ENCODE measurements at regions not wholly inside any gene's neighbourhood (a gene's known extent, or its start where the extent isn't known, plus 50 kb on each side); places are given as distances from the start of the nearest gene placed in this dataset.

- H3K4me3 Mint-ChIP-seq, result no peak overlapping the region
- H3K27ac Mint-ChIP-seq, result no peak overlapping the region
- no peaks in the 10 kb centered on the region for H3K36me3 Mint-ChIP-seq
- no peak for ATAC-seq
- H3K27me3 Mint-ChIP-seq, result no peaks in the 10 kb centered on the region
- POLR2A ChIA-PET, result no interaction called here
- no peaks in the 10 kb centered on the region for H3K4me1 Mint-ChIP-seq
- H3K9me3 Mint-ChIP-seq, result peaks cover 0 to 8% (median 0%) of the 10 kb centered on the region in 9 donors
- DNase-seq, result no peak
These were observed 823.1 kb downstream of the SORCS1 start for GRCh38 chr10:106341356-106341755.

GRCh38 chr10:106338486-106338885 is 826.0 kb downstream of the SORCS1 start:
- H3K27ac Mint-ChIP-seq, result no peak overlapping the region
- no peak for ATAC-seq
- no peak overlapping the region for H3K4me3 Mint-ChIP-seq
- POLR2A ChIA-PET, result no interaction called here
- DNase-seq, result no peak
- peaks cover 0 to 10% (median 3%) of the 10 kb centered on the region in 9 donors for H3K9me3 Mint-ChIP-seq
- H3K27me3 Mint-ChIP-seq, result no peaks in the 10 kb centered on the region
- H3K36me3 Mint-ChIP-seq, result no peaks in the 10 kb centered on the region
- H3K4me1 Mint-ChIP-seq, result no peaks in the 10 kb centered on the region

- H3K27ac Mint-ChIP-seq, result no peak overlapping the region
- no peaks in the 10 kb centered on the region for H3K36me3 Mint-ChIP-seq
- ATAC-seq, result no peak
- H3K27me3 Mint-ChIP-seq, result no peaks in the 10 kb centered on the region
- H3K9me3 Mint-ChIP-seq, result peaks cover 0 to 13% (median 3%) of the 10 kb centered on the region in 9 donors
- DNase-seq, result no peak
- H3K4me3 Mint-ChIP-seq, result no peak overlapping the region
- POLR2A ChIA-PET, result no interaction called here
- H3K4me1 Mint-ChIP-seq, result no peaks in the 10 kb centered on the region
These were observed 827.6 kb downstream of the SORCS1 start for GRCh38 chr10:106336874-106337273.

DNA sequence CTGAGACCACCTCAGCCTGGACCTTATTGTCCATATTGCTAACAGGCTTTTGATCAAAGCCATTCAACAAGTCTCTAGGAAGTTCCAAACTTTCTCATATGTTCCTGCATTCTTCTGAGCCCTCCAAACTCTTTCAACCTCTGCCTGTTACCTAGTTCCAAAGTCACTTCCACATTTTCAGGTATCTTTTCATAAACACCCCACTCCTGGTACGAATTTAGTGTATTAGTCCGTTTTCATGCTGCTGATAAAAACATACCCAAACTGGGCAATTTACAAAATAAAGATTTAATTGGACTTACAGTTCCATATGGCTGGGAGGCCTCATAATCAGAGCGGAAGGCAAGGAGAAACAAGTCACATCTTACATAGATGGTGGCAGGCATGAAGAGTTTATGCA is 836.8 kb downstream of the SORCS1 start:
- no peak for DNase-seq
- POLR2A ChIA-PET, result no interaction called here
- H3K4me1 Mint-ChIP-seq, result no peaks in the 10 kb centered on the region
- ATAC-seq, result no peak
- peaks cover 0 to 8% (median 2%) of the 10 kb centered on the region in 3 donors for H3K36me3 Mint-ChIP-seq
- peaks cover 2 to 50% (median 36%) of the 10 kb centered on the region in 9 donors for H3K9me3 Mint-ChIP-seq
- no peak overlapping the region for H3K27ac Mint-ChIP-seq
- H3K4me3 Mint-ChIP-seq, result no peak overlapping the region
- H3K27me3 Mint-ChIP-seq, result no peaks in the 10 kb centered on the region

DNA sequence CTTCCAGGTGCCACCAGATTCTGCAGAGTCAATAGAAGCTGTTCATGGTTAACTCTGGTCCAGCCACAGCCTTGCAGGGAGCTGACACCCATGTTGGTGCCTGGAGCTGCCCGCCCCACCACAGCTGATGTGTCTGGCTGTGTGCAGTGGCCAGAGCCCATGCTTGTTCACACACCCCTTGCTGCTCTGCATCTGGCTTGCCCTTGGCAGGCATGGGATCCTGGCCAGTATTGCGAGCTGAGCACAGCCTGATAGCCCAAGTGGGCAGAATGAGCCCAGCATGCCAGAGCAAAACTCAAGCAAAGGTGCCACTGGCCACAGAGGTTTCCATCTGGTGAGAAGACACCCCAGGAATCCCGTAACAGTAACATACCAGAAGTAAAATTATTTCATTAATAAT is 843.6 kb downstream of the SORCS1 start:
- ATAC-seq (no peak), DNase-seq (no peak)
- peaks cover 2 to 8% (median 4%) of the 10 kb centered on the region in 9 donors for H3K9me3 Mint-ChIP-seq
- POLR2A ChIA-PET, result no interaction called here
- H3K4me3 Mint-ChIP-seq, result no peak overlapping the region
- H3K27ac Mint-ChIP-seq, result no peak overlapping the region
- no peaks in the 10 kb centered on the region for H3K36me3 Mint-ChIP-seq
- no peaks in the 10 kb centered on the region for H3K27me3 Mint-ChIP-seq
- no peaks in the 10 kb centered on the region for H3K4me1 Mint-ChIP-seq

DNA sequence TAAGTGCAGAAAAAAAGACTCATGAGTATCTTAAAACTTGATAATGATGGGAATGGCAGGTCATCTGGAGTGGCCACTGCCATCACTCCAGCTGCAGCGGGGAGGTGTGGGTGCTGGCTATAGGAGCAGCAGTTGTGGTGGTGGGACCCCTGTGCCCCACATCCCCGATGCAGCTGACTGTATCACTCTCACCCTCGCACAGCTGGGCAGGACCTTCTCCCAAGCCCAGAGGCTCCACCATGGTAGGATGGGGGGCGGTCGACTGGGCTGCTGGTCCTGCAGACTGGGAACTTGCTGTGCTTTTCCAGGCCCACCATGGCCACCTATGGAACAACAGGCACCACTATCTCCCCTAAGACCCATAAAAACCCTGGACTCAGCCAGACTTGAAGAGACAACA is 844.4 kb downstream of the SORCS1 start:
- no peak for DNase-seq
- ATAC-seq, result no peak
- H3K4me1 Mint-ChIP-seq, result no peaks in the 10 kb centered on the region
- no peaks in the 10 kb centered on the region for H3K27me3 Mint-ChIP-seq
- POLR2A ChIA-PET, result no interaction called here
- peaks cover 0 to 5% (median 2%) of the 10 kb centered on the region in 9 donors for H3K9me3 Mint-ChIP-seq
- no peaks in the 10 kb centered on the region for H3K36me3 Mint-ChIP-seq
- no peak overlapping the region for H3K4me3 Mint-ChIP-seq
- H3K27ac Mint-ChIP-seq, result no peak overlapping the region

DNA sequence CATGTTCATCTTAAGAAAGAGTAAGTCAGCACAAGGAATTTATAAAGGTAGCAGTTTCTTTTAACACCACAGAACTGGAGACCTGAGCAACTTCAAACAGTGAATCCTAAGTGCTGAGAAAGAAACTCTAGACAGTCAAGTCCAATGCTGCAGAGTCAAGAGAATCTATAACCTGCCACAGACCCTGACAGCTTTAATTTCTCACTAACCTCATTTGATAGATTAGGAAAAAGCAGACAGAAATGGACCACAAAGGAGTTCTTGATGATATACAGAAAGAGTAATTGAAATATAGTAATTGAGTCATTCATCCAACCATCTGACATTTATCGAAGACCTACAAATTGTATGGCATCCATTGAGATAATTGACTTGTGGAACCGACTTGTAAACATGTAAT is 847.0 kb downstream of the SORCS1 start:
- Mint-ChIP-seq H3K27ac (no peak overlapping the region), H3K9me3 (peaks cover 0 to 5% (median 1%) of the 10 kb centered on the region in 9 donors), H3K4me1 (no peaks in the 10 kb centered on the region), H3K36me3 (no peaks in the 10 kb centered on the region), H3K4me3 (no peak overlapping the region), H3K27me3 (no peaks in the 10 kb centered on the region)
- POLR2A ChIA-PET, result no interaction called here
- no peak for ATAC-seq
- DNase-seq, result no peak

GRCh38 chr10:106313041-106313440 is 851.5 kb downstream of the SORCS1 start:
- H3K4me3 Mint-ChIP-seq, result no peak overlapping the region
- DNase-seq (no peak), ATAC-seq (no peak)
- no peaks in the 10 kb centered on the region for H3K4me1 Mint-ChIP-seq
- peaks cover 0 to 12% (median 7%) of the 10 kb centered on the region in 9 donors for H3K9me3 Mint-ChIP-seq
- no peaks in the 10 kb centered on the region for H3K36me3 Mint-ChIP-seq
- H3K27ac Mint-ChIP-seq, result no peak overlapping the region
- POLR2A ChIA-PET, result no interaction called here
- H3K27me3 Mint-ChIP-seq, result no peaks in the 10 kb centered on the region

DNA sequence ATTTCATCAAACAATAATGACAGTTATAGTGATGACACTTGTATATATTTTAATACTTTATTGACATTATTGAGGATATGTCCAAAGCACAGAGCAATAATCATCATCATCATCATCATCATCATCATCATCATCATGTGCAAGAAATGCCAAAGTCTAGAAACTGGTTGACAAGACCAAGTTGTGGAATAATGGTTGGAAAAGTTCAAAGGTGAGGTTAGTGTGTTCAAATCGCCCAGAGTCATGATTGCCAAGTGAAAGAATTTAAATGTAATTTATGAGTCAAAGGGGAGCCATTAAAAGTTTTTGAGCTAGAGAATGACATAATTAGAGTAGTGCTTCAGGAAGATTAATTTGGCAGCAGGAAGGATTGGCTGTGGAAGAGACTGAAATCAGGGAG is 852.4 kb downstream of the SORCS1 start:
- H3K27me3 Mint-ChIP-seq, result no peaks in the 10 kb centered on the region
- no peak overlapping the region for H3K27ac Mint-ChIP-seq
- peaks cover 0 to 9% (median 7%) of the 10 kb centered on the region in 9 donors for H3K9me3 Mint-ChIP-seq
- no peaks in the 10 kb centered on the region for H3K4me1 Mint-ChIP-seq
- H3K4me3 Mint-ChIP-seq, result no peak overlapping the region
- POLR2A ChIA-PET, result no interaction called here
- ATAC-seq (no peak), DNase-seq (no peak)
- no peaks in the 10 kb centered on the region for H3K36me3 Mint-ChIP-seq

GRCh38 chr10:106311590-106311989 is 852.9 kb downstream of the SORCS1 start:
- no peaks in the 10 kb centered on the region for H3K27me3 Mint-ChIP-seq
- DNase-seq, result no peak
- no peaks in the 10 kb centered on the region for H3K36me3 Mint-ChIP-seq
- no peak overlapping the region for H3K27ac Mint-ChIP-seq
- H3K4me3 Mint-ChIP-seq, result no peak overlapping the region
- POLR2A ChIA-PET, result no interaction called here
- ATAC-seq, result no peak
- peaks cover 0 to 10% (median 8%) of the 10 kb centered on the region in 9 donors for H3K9me3 Mint-ChIP-seq
- H3K4me1 Mint-ChIP-seq, result no peaks in the 10 kb centered on the region

DNA sequence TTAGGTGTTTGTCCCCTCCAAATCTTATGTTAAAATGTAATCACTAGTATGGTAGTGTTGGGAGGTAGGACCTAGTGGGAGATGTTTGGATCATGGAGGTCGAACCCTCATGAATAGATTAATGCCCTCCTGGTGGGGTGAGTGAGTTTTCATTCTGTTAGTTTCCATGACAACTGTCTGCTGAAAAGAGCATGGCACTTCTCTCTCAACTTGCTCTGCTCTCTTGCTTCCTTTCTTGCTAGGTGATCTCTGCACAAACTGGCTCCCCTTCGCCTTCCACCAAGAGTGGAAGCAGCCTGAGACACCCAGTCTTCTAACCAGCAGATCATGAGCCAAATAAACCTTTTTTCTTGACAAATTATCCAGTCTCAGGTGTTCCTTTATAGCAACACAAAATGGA is 853.9 kb downstream of the SORCS1 start:
- Mint-ChIP-seq H3K27me3 (no peaks in the 10 kb centered on the region), H3K4me1 (no peaks in the 10 kb centered on the region), H3K4me3 (no peak overlapping the region), H3K9me3 (peaks cover 0 to 10% (median 8%) of the 10 kb centered on the region in 9 donors), H3K27ac (no peak overlapping the region), H3K36me3 (no peaks in the 10 kb centered on the region)
- POLR2A ChIA-PET, result no interaction called here
- ATAC-seq (no peak), DNase-seq (no peak)

- Mint-ChIP-seq H3K9me3 (peaks cover 0 to 17% (median 8%) of the 10 kb centered on the region in 9 donors), H3K4me3 (no peak overlapping the region), H3K27ac (no peak overlapping the region), H3K4me1 (no peaks in the 10 kb centered on the region), H3K36me3 (no peaks in the 10 kb centered on the region), H3K27me3 (no peaks in the 10 kb centered on the region)
- POLR2A ChIA-PET, result no interaction called here
- ATAC-seq, result no peak
- no peak for DNase-seq
These were observed 855.1 kb downstream of the SORCS1 start for GRCh38 chr10:106309376-106309775.

DNA sequence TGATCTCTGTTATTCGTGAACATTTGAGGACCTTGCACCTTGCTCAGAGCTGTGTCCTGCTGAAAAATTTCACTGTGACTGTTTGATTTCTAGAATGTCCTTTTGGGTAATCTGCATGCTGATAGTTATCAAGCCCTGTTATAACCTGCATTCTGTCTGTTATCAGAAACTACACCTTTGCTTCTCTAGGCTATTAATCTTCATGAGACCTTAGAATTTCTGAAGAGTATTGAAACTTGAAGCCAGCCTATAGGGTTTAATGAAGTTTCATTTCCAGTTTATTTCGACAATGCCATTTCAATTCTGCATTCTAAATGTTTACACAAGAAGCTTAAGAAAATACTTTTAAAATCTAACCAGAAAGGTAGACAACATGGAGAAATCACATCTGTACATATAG is 856.2 kb downstream of the SORCS1 start:
- peaks cover 0 to 17% (median 5%) of the 10 kb centered on the region in 9 donors for H3K9me3 Mint-ChIP-seq
- POLR2A ChIA-PET, result no interaction called here
- H3K36me3 Mint-ChIP-seq, result no peaks in the 10 kb centered on the region
- H3K4me1 Mint-ChIP-seq, result no peaks in the 10 kb centered on the region
- ATAC-seq (no peak), DNase-seq (no peak)
- H3K27me3 Mint-ChIP-seq, result no peaks in the 10 kb centered on the region
- H3K27ac Mint-ChIP-seq, result no peak overlapping the region
- H3K4me3 Mint-ChIP-seq, result no peak overlapping the region

DNA sequence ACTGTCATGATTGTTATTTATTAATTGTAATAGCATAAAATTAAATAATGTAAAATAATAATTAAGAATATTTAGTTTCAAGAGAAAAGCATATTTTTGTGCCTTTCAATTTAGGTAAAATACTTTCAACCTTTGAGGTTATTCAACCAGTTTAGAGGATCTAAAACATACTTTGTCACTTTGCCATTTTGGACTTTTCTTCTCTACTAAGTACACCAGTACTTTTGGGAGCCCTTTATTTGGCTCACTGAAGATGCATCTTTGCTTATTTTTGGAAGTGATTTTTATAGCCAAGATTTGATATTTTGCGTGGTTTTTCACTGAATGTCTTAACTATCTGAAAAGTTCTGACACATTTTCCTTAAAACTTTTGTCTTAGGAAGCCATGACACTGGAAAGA is 860.5 kb downstream of the SORCS1 start:
- POLR2A ChIA-PET, result no interaction called here
- no peak overlapping the region for H3K4me3 Mint-ChIP-seq

More for the DNA sequence above, 860.5 kb downstream of the SORCS1 start:
- Mint-ChIP-seq H3K9me3 (peaks cover 0 to 16% (median 2%) of the 10 kb centered on the region in 9 donors), H3K36me3 (no peaks in the 10 kb centered on the region), H3K4me1 (no peaks in the 10 kb centered on the region), H3K27ac (no peak overlapping the region), H3K27me3 (no peaks in the 10 kb centered on the region)
- no peak for ATAC-seq
- DNase-seq, result no peak
